Bronchial epithelial cell (primary cell): ENCODE measurements at regions not wholly inside any gene's neighbourhood (a gene's known extent, or its start where the extent isn't known, plus 50 kb on each side); places are given as distances from the start of the nearest gene placed in this dataset.
"Not testable (repeated sequence)": the region's sequence is repeated elsewhere in the genome, so short reads cannot be mapped to it uniquely, and the experiment has no call there.

ENCODE experiments used
- DNase-seq: peaks from one replicate; pipeline ENCODE4 v3.0.0-alpha.2; 2010; ENCODE audit warnings: low read depth
- FAIRE-seq: peaks from 2 replicates; lab custom pipeline; 2011; peaks lifted over from hg19 to GRCh38; lab: Jason Lieb, UNC
- H3K27me3 ChIP-seq: 2 replicates; pipeline ENCODE4 v1.5.1; 2011; ENCODE audit warnings: low read length; ENCODE audit not compliant: control insufficient read depth, insufficient read depth
- H3K36me3 ChIP-seq: 2 replicates; pipeline ENCODE4 v1.5.1; 2011; ENCODE audit warnings: low read length; ENCODE audit not compliant: control insufficient read depth, insufficient read depth
- H3K4me3 ChIP-seq: 2 replicates; pipeline ENCODE4 v1.5.1; 2011; ENCODE audit warnings: mild to moderate bottlenecking, low read depth, low read length, control low read depth
- TF ChIP-seq, protein P1 (sequence below): IDR thresholded peaks from 2 replicates; pipeline ENCODE4 v1.5.1; 2011; ENCODE audit warnings: mild to moderate bottlenecking, moderate library complexity, low read length, control low read depth, inconsistent platforms; ENCODE audit not compliant: insufficient read depth, severe bottlenecking

- Histone ChIP-seq H3K36me3 (no peaks in the 10 kb centered on the region), H3K4me3 (peak overlapping the region; percentile 49), H3K27me3 (no peaks in the 10 kb centered on the region)
- DNase-seq (no peak), FAIRE-seq (no peak)
- TF ChIP-seq, protein P1, sequence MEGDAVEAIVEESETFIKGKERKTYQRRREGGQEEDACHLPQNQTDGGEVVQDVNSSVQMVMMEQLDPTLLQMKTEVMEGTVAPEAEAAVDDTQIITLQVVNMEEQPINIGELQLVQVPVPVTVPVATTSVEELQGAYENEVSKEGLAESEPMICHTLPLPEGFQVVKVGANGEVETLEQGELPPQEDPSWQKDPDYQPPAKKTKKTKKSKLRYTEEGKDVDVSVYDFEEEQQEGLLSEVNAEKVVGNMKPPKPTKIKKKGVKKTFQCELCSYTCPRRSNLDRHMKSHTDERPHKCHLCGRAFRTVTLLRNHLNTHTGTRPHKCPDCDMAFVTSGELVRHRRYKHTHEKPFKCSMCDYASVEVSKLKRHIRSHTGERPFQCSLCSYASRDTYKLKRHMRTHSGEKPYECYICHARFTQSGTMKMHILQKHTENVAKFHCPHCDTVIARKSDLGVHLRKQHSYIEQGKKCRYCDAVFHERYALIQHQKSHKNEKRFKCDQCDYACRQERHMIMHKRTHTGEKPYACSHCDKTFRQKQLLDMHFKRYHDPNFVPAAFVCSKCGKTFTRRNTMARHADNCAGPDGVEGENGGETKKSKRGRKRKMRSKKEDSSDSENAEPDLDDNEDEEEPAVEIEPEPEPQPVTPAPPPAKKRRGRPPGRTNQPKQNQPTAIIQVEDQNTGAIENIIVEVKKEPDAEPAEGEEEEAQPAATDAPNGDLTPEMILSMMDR: no peak
These were observed 50.6 kb upstream of the RNF182 start for GRCh38 chr6:13874191-13874549.

- Histone ChIP-seq H3K27me3 (no peaks in the 10 kb centered on the region), H3K36me3 (no peaks in the 10 kb centered on the region), H3K4me3 (peak overlapping the region; percentile 49)
- TF ChIP-seq, protein P1: peak; percentile 90
- DNase-seq (no peak), FAIRE-seq (no peak)
These were observed 51.2 kb upstream of the RNF182 start for GRCh38 chr6:13873288-13874190.

- TF ChIP-seq, protein P1: no peak
- FAIRE-seq: no peak
- no peaks in the 10 kb centered on the region for H3K36me3 ChIP-seq
These were observed 52.1 kb upstream of the RNF182 start for GRCh38 chr6:13872681-13873080.

DNA sequence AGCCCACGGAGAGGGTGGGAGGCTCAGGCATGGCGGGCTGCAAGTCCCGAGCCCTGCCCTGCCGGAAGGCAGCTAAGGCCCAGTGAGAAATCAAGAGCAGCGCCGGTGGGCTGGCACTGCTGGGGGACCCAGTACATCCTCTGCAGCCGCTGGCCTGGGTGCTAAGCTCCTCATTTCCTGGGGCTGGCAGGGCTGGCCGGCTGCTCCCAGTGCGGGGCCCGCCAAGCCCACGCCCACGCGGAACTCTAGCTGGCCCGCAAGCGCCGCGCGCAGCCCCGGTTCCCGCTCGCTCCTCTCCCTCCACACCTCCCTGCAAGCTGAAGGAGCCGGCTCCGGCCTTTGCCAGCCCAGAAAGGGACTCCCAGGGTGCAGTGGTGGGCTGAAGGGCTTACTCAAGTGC, 52.7 kb upstream of the RNF182 start:
- not testable (repeated sequence) for H3K36me3 ChIP-seq

More at GRCh38 chr6:13872681-13873080, 52.1 kb upstream of the RNF182 start:
- Histone ChIP-seq H3K27me3 (no peaks in the 10 kb centered on the region), H3K4me3 (no peak overlapping the region)
- DNase-seq: no peak

DNA sequence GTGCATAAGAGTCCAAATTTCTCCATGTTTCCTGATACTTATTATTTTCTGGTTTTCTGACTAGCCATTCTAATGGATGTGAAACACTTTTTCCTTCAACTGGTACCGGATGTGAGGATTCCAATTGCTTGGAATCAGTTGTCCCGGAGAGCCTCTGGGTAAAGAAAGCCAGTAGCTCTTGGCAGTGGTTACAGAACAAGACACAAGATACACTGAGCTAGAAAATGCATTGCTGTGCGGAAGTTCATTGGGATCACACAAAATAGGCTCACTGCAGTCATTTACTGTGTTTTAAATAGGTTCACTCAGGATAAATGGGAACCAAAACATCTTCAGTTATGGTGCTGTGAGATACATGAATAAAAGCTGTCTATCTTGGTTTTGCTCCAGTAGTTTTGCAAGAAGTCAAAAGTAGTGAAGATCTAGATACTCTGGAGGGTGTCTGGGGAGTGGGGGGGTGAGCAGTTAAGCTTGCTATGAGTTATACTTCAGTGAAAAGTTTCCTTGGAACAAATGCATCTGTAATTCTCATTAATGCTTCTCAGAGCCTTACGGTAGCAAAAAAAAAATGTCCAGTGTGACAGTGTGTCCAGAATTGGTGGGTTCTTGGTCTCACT, 54.4 kb upstream of the RNF182 start:
- Histone ChIP-seq H3K27me3 (no peaks in the 10 kb centered on the region), H3K36me3 (no peaks in the 10 kb centered on the region), H3K4me3 (no peak overlapping the region)
- TF ChIP-seq, protein P1: no peak
- no peak for DNase-seq
- no peak for FAIRE-seq

More for the DNA sequence above, 52.7 kb upstream of the RNF182 start:
- H3K4me3 ChIP-seq, DNase-seq, H3K27me3 ChIP-seq, FAIRE-seq: not testable (repeated sequence)

DNA sequence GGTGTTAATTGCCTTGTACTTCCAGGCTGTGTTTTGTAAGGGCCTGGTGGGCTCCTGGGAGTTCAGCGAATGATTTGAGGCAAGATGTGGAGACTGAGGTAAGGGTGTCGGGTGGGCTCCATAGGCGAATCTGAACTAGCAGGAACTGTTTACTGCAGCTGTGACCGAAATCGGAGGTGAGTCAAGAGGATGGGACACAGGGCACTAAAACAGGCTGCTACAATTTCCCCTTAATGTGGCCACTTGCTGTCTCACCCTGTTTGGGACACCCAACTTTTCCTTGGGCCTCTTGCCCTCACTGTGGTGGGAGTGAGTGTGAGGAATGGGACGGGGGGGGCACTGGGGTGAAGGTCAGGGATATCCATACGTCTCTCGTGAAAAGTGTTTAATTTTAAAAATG, 53.9 kb upstream of the MCUR1 start:
- no peaks in the 10 kb centered on the region for H3K27me3 ChIP-seq
- TF ChIP-seq, protein P1: no peak
- no peak overlapping the region for H3K4me3 ChIP-seq
- DNase-seq (no peak), FAIRE-seq (no peak)
- no peaks in the 10 kb centered on the region for H3K36me3 ChIP-seq
